Activated CD4-positive, CD25-positive, alpha-beta regulatory T cell (primary cell): ENCODE measurements at regions not wholly inside any gene's neighbourhood (a gene's known extent, or its start where the extent isn't known, plus 50 kb on each side); places are given as distances from the start of the nearest gene placed in this dataset.

Experiments used
- DNase-seq, 4 experiments: peaks; one replicate each; lab custom pipeline; 2025; lab: John Stamatoyannopoulos, UW

DNA sequence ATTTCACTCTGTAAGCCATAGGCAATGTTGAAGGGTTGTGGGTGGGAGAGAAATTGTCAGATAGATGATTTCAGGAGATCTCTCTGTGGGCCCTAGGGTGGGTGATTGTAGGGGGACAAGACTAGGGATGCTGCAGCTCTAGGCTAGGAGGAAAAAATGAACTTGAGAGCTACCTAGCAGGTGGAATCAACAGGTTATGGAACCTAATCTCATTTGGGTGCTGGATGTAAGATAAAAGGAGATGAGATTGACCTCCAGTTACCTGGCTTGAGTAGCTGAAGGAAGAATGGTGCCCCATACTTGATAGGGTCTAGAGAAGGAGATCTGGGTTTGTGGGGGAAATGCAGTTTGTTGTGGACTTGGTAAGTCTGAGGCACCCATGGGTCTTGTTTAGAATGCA lies 396.5 kb downstream of the RRAGC start:
- no peak for DNase-seq

DNA sequence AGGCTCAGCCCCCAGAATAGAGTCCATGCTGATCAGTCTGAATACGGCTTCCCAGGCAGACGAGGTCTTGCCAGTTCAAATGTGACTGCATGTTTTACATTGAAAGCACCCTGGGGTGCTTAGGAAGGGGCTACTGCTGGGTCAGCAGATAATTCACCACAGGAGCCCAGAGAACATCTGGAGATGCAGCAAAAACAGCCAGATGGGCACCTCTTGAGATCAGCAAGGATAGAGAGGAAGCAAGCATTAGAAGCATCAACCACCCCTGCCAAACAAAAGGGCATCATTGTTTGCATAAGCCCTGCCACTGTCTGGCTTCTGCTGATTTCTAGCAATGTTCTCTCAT lies 403.1 kb downstream of the RRAGC start:
- no peak for DNase-seq

- DNase-seq, result no peak
Measured at GRCh38 chr1:38455829-38456530, 403.6 kb downstream of the RRAGC start.

GRCh38 chr1:38454749-38455441 lies 404.7 kb downstream of the RRAGC start:
- DNase-seq, result no peak

DNA sequence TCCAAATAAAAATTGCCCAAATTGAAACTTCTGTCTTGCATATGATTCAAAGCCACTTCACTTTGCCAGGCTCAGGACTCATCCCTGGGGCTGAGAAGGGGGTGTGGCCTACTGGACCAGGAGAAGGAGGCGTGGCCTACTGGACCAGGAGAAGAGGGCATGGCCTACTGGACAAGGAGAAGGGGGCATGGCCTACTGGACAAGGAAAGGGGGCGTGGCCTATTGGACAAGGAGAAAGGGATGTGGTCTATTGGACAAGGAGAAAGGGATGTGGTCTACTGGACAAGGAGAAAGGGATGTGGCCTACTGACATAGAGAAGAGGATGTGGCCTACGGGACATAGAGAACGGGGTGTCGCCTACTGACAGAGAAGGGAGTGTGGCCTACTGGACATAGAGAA lies 405.3 kb downstream of the RRAGC start:
- DNase-seq, result no peak

DNA sequence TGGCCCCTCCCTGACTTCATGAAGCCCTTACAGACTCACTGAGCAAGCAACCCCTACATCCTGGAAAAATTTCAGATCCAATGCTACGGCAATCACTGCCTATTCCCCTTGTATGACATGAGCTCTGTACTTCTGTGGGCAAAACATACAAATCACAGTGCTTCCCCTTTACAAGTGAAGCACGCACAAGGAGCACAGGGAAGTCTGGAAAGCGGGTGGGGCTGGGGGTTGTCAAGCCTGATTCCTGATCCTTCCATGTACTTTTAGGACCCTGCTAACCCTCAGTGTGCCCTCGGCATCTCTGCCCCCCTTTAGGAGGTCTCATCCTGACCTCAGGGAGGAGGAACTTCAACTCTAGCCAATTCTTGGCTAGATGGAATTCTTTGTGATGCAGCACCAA lies 405.7 kb upstream of the POU3F1 start:
- DNase-seq, result no peak

DNA sequence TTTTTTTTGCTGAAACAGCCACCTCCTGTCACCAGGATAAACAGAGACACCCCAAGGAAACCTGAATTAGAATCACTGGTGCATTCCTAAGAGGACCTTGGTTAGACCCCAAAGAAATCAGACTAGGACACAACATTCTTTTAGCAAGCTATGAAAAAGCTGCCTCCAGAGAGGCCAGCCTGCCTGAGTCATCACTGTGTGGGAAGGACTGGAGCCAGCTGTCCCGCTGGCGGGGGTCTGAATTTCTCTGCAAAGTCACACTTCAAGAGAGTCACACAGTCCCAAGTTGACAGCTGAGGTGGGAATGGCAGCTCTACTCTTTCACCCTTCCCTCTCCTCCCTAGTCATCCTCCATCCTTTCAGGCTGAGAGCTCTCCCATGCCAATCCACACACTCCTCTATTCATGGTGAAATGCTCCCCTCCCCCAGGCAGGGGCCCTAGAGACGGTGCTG lies 405.0 kb upstream of the POU3F1 start:
- DNase-seq, result no peak

GRCh38 chr1:38448893-38449292 lies 402.3 kb upstream of the POU3F1 start:
- no peak for DNase-seq

DNA sequence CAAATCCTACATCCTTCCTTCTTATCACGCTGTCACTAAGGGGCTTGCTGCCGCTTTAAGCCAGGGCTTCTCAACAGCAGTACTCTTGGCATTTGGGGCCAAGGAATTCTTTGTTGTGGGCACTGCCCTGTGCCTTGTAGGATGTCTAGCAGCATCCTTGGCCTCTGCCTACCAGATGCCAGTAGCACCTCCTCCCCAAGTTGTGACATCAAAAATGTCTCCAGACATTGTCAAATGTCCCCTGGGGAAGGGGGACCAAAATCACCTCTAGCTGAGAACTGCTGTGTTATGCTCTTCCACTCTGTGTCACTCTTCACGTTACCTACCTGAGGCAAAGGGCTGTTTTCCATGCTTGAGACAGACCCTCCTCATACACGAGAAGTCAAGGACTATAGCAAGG lies 400.3 kb upstream of the POU3F1 start:
- no peak for DNase-seq

DNA sequence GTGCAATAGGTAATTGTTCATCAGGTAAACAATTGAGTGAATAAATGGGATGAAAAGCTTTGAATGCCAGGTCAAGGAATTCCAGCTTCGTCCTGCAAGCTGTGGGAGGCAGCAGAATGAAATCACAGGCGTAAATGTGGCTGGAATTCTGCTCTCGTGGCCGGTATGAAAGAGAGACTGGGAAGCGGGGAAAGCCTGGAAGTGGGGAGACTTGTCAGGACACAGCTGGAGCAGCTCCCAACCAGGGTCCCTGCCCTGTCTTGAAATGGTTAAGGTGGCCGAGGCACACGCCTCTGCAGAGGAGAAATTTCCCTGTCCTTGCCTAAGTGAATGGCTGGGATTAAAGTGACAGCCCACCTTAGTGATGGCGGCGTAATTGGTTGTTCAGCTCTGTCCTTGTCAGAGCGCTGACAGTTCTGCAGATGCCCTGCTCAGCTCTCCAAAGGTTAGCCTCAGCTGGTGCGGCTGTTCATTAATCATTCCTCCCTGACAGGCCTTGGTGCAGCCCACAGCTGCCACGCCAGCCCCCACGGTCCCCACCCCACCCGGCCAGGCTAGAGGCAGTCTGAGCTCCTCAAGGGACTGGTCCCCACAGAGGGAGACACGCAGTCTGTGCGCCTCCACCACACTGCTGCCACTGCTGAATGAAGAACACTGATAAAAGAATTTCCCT lies 398.3 kb upstream of the POU3F1 start:
- no peak for DNase-seq

DNA sequence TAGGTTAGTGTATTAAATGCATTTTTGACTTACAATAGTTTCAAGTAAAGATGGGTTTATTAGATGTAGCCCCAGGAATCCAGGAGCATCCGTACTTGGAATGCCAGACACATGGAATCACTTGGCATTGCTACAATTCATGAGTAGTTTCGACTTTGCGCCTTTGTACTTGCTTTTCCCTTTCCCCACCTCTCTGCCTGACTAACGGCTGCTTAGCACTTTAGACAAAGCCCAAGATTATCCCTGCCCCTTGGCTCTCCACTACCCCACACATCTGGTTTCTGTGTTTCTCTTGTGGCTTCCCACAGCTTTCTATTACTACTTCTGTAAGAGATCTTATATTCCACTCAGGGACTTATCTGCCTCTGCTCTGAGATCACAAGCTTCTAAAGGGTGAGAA lies 397.7 kb upstream of the POU3F1 start:
- DNase-seq, result no peak

- DNase-seq, result no peak
Measured at GRCh38 chr1:38440402-38440801, 393.8 kb upstream of the POU3F1 start.

- DNase-seq, result no peak
Measured at GRCh38 chr1:38436749-38437148, 390.2 kb upstream of the POU3F1 start.

DNA sequence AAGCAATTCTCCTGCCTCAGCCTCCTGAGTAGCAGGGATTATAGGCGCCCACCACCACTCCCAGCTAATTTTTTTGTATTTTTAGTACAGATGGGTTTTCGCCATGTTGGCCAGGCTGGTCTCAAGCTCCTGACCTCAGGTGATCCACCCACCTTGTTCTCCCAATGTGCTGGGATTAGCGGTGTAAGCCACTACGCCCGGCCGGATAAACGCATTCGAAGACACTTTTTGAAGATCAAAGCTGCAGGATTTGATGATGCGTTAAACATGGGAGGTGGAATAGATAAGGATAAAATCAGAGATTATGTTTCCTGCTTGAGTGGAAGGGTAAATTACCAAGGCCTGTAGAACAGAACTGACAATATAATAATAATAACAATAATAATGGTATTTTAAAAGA lies 389.4 kb upstream of the POU3F1 start:
- no peak for DNase-seq

DNA sequence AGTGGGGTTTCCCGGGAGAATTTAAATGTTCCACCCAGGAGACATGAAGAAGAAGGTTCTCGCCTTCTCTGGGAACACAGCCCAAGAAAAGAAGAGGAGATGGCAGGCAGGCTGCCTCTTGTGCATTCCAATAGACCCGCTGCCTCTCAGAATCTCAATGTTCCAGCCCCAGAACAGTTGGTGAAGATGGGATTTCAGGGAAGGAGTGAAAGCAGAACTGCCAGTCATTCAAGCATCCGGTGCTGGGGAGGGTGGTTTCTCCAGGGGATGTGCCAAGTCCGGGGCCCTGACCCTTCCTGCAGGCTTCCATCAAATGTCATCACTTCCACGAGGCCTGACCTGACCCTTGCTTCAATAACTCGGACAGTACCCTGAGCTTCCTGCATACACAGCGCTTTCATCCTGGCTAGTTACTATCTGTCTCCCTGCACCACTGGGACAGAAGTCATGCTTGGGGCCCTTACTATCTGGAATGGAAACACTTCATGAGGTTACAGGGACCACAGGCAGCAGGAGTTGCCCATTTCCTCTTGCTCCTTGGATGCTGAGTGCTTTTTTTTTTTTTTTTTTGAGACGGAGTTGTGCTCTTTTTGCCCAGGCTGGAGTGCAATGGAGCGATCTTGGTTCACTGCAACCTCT lies 386.6 kb upstream of the POU3F1 start:
- no peak for DNase-seq

DNA sequence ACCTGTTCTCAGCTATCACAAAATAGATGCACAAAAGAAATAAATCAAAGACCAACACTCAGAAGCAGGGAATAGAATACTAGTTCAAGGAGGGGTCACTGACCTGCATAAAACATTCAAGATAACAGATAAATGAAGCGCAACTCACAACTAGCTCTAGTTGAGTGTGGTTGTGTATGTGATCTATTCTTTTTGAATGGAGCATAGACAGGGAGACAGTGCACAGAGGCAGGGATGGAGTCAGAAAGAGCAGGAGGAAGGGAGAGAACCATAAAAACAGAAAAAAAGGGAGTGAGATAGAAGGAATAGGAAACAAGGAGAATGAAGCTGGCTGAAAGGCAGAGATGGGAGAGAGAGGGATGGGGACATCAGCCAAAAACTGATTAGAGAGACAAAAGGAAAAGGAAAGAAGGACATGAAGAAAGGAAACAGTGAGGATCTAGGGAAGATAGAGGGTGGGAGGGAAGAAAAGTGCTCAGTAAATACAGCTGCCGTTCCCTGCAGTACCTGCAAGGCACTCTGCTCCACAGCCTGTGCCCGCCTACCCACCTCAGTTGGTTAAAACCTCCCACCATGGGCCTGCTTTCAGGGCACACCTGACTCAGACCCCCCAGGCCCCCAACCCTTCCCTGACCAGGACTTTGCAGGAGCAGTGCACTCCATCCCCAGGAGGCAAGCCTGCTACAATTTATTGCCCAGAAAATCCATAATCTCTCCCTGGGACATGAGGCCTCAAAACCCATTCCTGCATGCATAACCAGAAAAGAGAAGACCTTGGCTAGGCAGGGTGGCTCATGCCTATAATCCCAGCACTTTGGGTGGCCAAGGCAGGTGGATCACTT lies 385.2 kb upstream of the POU3F1 start:
- no peak for DNase-seq

- no peak for DNase-seq
Measured at GRCh38 chr1:38430949-38431348, 384.4 kb upstream of the POU3F1 start.

- no peak for DNase-seq
Measured at GRCh38 chr1:38424677-38425076, 378.1 kb upstream of the POU3F1 start.

DNA sequence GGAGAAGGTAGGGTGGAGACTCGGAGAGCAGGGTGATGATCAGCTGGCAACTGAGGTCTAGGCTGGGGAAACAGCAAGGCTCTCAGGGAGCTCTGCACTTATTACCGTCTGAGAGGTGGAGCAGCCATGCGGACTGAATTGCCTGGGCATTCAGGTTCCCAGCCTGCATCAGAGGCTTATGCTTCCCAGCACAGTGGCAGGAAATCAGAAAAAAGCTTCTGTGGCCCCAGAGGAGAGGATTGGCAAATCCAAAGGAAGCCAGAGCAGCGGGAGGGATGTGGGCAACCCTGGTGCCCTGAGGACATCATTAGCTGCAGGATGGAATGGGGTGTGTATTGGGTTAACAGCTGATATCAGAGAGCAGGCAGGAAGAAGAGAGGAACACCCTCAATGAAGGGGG lies 374.1 kb upstream of the POU3F1 start:
- no peak for DNase-seq

- DNase-seq, result no peak
Measured at GRCh38 chr1:38418195-38419030, 371.8 kb upstream of the POU3F1 start.

GRCh38 chr1:38403667-38404066 lies 357.1 kb upstream of the POU3F1 start:
- DNase-seq, result no peak
